Lower lobe of right lung (tissue), 2 donors: ENCODE measurements at regions not wholly inside any gene's neighbourhood (a gene's known extent, or its start where the extent isn't known, plus 50 kb on each side); places are given as distances from the start of the nearest gene placed in this dataset.

Experiments used
- ATAC-seq, 2 donors: fragments of 200-7000 bp; cut with Tn5 transposase; one replicate each; pipeline ENCODE4 v1.9.1; 2020 to 2022; ENCODE audit warnings: mild to moderate bottlenecking in 2 of 2, moderate library complexity in 2 of 2
- DNase-seq: peaks from one replicate; pipeline ENCODE4 v3.0.0-alpha.2; 2020
- H3K27ac ChIP-seq: fragments of 200-600 bp; one replicate; pipeline ENCODE4 v1.8.0; 2022
- H3K27me3 ChIP-seq: fragments of 200-600 bp; one replicate; pipeline ENCODE4 v1.8.0; 2022; ENCODE audit warnings: low read depth
- H3K36me3 ChIP-seq: fragments of 200-600 bp; one replicate; pipeline ENCODE4 v1.8.0; 2022; ENCODE audit warnings: mild to moderate bottlenecking
- H3K4me1 ChIP-seq: fragments of 200-600 bp; one replicate; pipeline ENCODE4 v1.8.0; 2022
- H3K4me3 ChIP-seq: fragments of 200-600 bp; one replicate; pipeline ENCODE4 v1.8.0; 2022; ENCODE audit warnings: mild to moderate bottlenecking
- H3K9me3 ChIP-seq: fragments of 200-600 bp; one replicate; pipeline ENCODE4 v1.8.0; 2022
- CTCF ChIP-seq: fragments of 200-600 bp; IDR thresholded peaks from one replicate; pipeline ENCODE4 v1.8.0; 2022; ENCODE audit warnings: antibody characterized with exemption, mild to moderate bottlenecking
- intact Hi-C: fragments of 100-400 bp; cut with DNase I; formaldehyde crosslinking; loops from one replicate; pipeline ENCODE4 v1.11.0; 2022
- donor health status: DM: no; HTN: yes; CAD: no; lungs with severe emphysema.

DNA sequence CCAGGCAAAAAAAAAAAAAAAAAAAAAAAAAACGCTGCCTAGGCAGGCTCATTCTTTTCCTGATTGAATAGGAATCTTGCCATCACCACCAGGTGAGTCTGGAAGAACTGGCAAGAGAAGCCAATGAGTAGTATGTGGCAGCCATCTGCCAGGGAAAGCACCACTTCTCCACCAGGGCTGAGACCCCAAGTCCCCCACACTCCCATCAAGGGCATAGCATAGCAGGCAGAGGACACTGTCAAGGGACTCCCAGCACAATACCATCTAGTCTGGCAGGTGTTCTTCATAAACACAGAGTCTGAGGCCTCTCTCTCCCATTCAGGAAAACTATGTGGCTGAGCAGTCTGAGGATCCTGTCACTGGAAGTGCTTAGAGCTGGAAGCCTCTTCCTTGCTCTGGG, 538.1 kb upstream of the DSEL start:
- intact Hi-C loops = no loop called here
- Histone ChIP-seq H3K9me3 (no peaks in the 10 kb centered on the region), H3K36me3 (no peaks in the 10 kb centered on the region), H3K27me3 (no peaks in the 10 kb centered on the region), H3K27ac (no peak overlapping the region), H3K4me3 (no peak overlapping the region), H3K4me1 (no peaks in the 10 kb centered on the region)
- TF ChIP-seq CTCF = no peak
- ATAC-seq (no peak), DNase-seq (no peak)

DNA sequence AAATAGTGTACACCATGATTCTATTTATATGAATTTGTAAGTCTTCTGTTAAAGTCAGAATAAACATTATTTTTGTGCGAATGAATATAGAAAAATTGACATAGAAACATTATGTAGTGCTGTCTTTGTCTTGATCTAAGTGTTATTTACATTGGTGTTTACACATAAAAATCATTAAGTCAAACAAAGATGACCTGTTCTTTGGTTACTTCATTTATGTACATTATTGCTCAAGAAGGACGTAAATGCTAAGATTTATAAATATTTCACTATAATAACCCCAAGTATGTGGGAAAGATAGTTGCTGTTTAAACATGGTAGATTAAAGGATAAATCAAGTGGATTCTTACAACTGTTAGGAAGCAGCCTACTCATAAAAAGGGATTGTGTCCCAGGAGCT, 536.8 kb upstream of the DSEL start:
- intact Hi-C loops = no loop called here
- ATAC-seq = no peak
- H3K9me3 ChIP-seq = no peaks in the 10 kb centered on the region

DNA sequence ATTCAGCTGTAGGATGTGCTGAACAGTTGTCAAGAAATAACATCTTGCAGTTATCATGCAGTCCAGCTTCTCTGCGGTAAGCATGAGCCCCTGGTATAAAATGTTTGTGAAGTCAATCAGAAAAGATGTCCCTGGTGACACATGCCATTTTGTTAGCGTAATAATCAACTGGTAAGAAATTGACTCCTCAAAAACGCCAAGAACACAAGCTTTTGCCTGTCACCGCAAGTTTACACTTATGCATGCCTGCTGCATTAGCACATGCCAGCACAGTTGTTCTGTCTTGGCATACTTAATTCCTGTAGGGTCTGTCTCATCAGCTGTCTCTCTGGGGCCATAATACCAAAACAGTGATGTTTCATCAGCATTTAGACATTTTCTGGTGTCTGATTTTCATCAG, 524.8 kb upstream of the DSEL start:
- Histone ChIP-seq H3K4me1 (no peaks in the 10 kb centered on the region), H3K9me3 (no peaks in the 10 kb centered on the region), H3K27me3 (no peaks in the 10 kb centered on the region), H3K27ac (no peak overlapping the region), H3K4me3 (no peak overlapping the region), H3K36me3 (no peaks in the 10 kb centered on the region)
- ATAC-seq (no peak), DNase-seq (no peak)
- intact Hi-C loops = no loop called here
- TF ChIP-seq CTCF = no peak

More for the DNA sequence above, 536.8 kb upstream of the DSEL start:
- no peak overlapping the region for H3K27ac ChIP-seq
- no peak overlapping the region for H3K4me3 ChIP-seq
- no peak for TF ChIP-seq CTCF
- H3K36me3 ChIP-seq = no peaks in the 10 kb centered on the region
- H3K4me1 ChIP-seq = no peaks in the 10 kb centered on the region
- DNase-seq = no peak
- H3K27me3 ChIP-seq = no peaks in the 10 kb centered on the region

GRCh38 chr18:68040198-68040597, 523.7 kb upstream of the DSEL start:
- intact Hi-C loops = no loop called here
- Histone ChIP-seq H3K27ac (no peak overlapping the region), H3K4me3 (no peak overlapping the region), H3K4me1 (no peaks in the 10 kb centered on the region), H3K27me3 (no peaks in the 10 kb centered on the region), H3K9me3 (no peaks in the 10 kb centered on the region), H3K36me3 (no peaks in the 10 kb centered on the region)
- DNase-seq = no peak
- no peak for TF ChIP-seq CTCF
- ATAC-seq = no peak

- no peak for ATAC-seq
These were observed 519.4 kb upstream of the DSEL start for GRCh38 chr18:68035774-68036522.

More at GRCh38 chr18:68035774-68036522, 519.4 kb upstream of the DSEL start:
- no peaks in the 10 kb centered on the region for H3K4me1 ChIP-seq
- intact Hi-C loops = no loop called here
- DNase-seq = no peak
- H3K27ac ChIP-seq = no peak overlapping the region
- TF ChIP-seq CTCF = no peak
- no peaks in the 10 kb centered on the region for H3K36me3 ChIP-seq
- no peaks in the 10 kb centered on the region for H3K27me3 ChIP-seq
- H3K4me3 ChIP-seq = no peak overlapping the region
- no peaks in the 10 kb centered on the region for H3K9me3 ChIP-seq
